Umbilical cord (tissue), 1 donor: ENCODE measurements at regions not wholly inside any gene's neighbourhood (a gene's known extent, or its start where the extent isn't known, plus 50 kb on each side); places are given as distances from the start of the nearest gene placed in this dataset.

ENCODE experiments used
- DNase-seq: peaks from one replicate; pipeline ENCODE4 v3.0.0-alpha.2; 2015; ENCODE audit warnings: low spot score

DNA sequence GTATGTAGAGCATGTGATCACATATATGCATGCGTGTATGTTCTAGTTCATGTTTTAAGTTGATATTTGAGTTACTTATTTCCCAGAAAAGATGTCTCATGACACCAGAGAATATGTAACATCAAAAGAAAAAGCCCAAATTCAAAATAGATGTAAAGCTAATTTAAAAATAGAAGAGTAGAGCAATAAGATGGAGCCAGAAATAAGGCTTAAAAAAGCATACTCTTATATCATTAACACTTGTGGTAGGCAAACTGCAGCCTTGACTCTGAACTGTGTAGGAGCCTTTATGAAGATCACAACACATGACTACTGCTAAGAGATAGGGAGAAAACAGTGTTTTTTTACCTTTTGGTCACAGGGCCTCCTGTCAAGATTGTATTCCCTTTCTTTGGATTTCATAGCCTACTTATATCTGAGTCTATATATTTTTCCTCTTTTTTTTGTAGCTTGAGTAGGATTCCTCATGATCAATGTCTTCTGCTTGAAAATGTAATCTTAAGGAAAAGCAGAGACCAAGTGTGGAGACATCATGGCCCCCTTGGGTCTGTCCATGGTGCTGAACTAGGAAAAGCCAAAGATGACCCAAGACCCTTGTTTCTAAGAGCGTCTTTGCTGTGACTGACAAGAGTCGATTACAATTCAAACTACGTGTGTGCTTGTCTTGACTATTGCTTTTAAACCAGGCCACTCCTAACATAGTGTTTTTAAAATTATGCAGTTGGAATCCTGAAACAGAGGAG, 390.4 kb downstream of the SHISA9 start:
- no peak for DNase-seq

DNA sequence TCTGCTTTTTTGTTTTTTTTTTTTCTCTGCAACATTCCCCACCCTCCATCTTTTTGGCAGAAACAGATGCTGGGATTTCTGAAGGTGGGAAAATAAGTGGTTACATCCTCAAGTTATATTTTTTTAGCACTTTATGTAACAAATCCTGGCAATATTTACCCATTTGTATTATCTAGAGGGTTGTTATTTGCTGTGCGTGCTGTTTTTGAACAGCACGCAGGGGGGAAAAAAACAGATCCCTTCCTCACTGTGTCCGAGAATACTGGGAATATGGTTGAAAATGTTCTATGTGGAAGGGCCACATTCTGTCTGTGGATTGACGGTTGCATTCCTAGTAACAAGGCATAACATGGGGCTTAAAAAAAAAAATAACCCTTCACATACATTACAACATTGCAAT, 394.8 kb downstream of the SHISA9 start:
- DNase-seq = no peak

DNA sequence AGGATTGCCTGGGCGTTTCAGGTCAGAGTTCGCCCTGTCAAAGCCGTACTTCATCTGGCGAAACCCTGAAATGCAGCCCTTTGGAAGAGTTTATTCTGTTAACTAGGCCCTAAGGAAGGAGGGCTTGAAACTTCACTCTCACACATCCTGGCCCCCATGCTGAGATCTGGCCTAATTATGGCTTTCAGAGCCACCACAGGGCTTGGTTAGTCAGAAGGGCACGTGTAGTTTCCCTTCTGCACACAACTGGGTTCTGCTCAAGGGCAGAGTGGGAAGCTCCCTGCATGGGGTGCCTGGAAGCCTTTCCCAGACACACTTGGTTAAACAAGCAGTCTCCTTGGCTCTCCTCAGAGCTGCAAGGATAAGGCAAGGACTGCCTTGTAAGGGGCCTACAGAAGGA, 397.3 kb downstream of the SHISA9 start:
- no peak for DNase-seq

DNA sequence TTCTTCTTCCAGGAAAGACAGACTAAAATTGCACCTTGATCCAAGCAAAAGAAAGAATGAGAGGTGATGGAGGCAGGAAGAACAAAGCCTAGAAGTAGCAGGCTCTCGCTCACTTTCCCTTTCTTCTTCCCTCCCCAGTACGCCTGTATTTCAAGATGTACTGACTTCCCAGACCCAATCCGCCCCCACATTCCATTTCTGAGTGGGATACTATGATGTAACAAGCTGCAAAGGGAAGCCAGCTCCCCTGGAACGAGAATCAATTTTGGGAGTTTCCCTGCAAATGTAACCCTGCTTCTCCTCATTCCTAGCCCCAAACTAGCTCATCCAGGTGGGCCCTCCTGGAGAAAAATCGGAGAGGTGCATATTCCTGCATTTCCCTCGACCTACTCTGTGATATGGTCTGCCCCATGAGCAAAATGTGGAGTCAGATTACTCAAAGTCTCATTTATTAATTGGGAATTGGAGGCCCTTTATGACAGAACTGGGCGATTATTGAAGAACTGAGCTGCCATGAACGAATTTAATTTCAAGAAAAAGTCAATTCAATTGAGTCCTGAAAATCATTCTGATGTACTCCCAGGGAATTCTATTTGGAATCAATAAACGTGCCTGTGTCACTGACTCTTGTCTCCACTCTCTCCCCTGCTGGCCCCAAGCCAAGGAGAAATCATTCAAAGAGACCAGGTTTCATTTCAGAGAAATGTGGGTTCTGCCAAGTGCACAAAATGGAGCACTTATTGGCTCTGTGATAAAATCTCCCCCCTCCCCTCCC, 398.9 kb downstream of the SHISA9 start:
- DNase-seq = no peak

DNA sequence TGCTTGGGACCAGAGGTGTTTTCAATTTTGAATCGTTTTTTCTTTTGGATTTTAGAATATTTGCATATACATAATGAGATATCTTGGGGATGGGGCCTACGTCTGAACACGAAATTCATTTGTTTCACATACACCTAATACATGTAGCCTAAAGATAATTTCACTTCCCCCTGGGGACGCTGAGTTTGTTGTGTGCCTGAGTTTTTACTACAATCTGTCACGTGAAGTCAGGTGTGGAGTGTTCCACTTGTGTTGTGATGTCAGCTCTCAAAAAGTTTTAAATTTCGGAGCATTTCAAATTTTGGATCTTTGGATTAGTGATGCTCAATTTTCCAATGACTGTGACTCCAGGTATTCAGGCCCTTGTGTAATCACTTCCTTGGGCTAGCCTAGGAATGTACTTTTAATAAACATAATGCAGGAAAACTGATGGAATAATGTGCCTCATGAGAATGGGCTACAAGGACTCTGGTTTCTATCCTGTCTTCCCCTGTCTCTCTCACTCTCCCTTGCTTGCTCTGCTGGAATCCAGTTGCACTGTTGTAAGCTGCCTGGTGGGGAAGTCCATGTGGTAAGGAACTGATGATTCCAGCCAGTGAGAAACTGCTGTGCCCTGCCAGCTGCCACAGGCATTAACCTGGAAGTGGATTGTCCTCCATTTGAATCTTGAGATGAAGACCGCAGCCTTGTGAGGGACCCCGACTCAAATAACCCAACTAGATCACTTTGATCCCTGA, 403.8 kb downstream of the SHISA9 start:
- DNase-seq = no peak

DNA sequence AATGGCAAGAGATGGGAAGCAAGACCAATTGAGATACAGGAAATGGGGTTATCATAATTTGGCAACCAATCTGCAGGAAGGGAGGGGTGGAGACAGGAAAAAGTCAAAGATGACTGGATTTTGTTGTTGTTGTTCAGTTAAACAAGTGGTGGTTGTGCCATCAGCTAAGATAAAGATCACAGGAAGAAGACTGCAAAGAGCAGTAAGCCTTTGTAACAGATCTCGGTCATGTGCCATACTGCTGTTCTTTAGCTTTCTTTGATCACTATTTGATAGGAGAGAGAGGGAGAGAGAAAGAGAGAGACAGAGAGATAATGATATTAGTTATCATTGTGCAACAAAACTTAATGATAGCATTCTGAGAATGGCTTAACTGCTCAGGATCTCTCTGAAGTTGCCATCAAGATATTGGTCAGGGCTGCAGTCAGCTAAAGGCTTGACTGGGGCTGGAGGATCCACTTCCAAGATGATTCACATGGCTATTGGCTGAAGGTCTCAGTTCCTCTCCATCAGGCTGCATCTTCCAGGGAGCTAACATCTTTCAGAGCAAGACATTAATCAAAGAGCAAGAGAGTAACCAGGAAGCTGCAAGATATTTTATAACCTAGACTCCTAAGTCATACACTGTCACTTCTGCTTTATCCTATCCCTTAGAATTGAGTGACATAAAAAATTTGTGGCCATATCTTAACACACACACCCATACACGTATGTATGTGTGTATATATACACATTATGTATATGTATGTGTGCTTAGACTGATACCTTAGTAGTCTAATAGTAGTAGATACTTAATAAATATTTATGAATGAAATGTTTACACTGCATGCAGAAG, 405.0 kb downstream of the SHISA9 start:
- DNase-seq = no peak

DNA sequence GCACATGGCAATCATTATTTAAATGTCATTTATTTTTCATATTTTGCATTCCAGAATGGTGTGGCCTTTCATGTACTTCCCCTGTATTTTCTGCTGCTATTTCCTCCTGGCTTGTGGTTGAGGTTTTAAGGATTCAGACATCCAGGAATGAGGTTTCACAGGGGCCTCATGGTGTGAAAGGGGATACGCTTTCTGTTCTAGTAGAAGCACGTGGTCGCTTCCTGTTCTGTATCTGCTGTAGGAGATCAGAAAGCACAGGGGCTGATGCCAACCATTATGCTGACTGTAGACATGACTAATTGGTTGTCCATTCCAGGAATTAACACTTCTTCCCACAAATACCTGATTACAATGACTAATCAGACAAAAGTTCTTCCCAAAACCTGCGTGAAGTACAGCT, 405.9 kb downstream of the SHISA9 start:
- DNase-seq = peak; percentile 8

DNA sequence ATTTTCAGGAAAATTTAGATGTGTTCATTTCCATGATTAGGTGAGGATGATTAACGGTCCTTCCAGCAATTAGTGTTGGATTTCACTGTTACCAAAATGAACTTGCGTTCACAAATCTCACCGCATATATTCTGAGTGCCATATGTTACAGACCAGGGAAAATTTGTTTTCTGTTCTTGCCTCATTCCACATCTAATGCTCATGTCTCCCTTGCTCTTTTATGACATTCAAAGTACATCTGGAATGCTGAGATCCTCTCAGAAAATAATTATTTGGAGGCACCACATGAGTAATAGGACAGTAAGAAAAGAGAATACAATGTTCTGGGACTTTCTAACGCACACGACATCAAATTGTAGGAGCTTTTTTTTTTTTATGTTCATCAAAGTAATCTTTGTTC, 406.5 kb downstream of the SHISA9 start:
- no peak for DNase-seq

DNA sequence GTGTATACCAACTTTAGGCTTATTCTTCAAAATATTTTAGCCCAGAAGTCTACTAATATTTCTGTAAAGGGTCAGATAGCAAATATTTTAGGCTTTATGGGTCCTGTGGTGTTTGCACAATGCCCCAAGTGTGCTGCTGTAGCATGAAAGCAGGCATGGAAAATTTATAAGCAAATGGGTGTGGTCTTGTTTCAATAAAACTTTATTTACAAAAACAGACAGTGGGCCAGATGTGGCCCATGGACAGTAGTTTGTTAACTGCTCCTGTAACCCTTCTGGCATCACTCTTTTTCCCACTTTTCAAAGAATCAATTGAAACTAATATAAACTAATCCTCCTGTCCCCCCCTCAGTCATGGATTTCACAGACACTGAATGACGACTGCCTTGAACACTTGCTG, 410.7 kb downstream of the SHISA9 start:
- no peak for DNase-seq

DNA sequence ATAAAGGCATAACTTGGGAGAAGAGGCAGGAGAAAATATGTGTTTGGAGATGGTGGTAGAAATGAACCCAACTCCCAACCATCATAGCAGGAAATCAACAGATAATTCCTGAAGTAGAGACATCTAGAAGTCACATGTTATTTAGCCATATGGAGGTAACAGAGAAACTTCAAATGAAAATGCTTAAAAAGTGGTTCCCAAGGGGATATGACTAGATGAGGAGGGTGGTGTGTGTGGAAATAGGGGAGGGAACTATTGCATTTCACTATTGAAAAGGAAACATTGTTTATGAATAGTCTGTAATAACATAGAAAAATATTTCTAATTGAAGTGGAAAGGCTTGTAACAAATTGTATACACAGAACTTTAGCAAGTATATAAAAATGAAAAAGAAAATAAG, 412.0 kb downstream of the SHISA9 start:
- DNase-seq = no peak

DNA sequence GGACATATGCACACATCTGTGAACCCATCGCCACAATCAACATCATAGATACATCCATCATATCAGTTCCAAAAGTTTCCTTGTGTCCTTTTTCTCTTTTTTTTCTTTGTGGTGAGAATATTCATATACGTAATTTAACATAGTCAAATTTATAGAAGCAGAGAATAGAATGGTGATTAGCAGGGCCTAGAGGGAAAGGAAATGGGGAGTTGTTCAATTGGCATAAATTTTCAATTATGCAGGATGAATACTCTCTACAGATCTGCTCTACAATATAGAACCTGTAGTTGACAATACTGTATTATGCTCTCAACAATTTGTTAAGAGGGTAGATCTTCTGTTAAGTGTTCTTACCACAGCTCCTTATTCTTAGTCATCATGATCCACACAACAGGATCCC, 413.2 kb downstream of the SHISA9 start:
- DNase-seq = no peak

DNA sequence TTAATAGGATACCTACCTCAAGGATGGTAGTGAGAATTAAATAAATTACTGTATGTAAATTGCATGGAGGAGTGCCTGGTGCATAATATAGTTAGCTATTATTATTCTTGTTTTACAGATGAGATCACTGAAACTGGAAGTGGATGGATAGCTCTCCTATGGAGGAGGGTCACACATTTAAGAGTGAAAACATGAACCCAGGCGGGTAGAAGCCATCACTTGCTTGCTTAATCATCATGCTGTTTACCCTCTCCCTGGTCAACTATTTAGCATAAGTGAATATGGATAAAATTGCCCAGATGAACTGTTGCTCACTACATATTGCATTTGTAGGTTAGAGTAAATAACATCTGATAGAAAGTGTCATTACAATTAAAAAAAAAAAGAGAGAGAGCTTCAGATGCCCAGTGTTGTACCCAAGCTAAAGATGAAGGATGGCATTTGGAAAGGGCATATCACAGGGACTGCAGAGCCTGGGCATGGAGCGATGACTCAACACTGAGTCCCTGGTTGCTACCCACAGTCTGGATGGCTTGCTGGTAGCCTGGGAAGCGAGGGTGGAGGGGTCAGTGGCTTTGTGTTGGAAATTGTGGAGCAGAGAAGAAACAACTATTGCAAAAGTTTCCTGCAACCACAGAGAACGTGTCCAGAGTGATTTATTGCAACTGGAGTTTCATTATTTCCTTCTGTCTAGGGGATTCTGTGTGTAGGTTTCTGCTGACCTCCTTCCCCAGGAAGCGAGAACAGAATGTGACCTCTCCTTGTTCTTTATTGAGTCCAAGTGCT, 414.4 kb downstream of the SHISA9 start:
- no peak for DNase-seq

DNA sequence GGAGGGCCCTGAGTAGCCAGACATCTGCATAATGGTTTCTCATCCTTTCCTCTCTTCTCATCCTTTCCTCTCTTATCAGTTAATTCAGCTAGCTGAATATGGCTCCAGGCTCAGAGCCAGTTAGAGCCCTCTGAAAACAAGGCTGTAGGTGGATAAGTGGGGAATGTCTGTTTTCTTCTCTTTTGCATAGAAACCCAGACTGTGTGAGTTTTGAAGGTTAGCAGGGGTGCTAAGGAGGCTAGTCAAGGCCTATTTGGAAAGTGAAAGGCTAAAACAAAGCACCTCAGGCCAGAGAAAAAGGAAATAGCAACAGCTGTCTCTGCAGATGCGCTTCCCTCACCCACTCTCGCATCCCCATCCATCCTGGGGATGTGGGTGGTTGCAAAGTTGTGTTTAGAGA, 420.9 kb downstream of the SHISA9 start:
- DNase-seq = peak; percentile 89

DNA sequence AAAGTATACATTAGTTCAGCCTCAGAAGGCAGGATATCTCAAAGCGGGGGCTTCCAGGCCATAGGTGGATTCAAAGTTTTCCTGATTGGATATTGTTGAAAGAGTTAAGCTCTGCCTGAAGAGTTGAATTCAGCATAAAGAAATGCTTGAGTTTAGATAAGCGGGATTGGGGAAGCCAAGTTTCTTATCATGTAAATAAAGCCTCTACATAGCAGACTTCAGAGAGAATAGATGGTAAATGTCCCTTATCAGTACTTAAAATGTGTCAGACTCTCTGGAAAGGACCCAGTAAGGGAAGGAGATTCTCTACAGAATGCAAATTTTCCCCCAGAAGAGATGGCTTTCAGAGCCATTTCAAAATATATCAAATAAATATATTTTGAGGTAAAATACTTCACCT, 423.5 kb downstream of the SHISA9 start:
- DNase-seq = peak; percentile 85

DNA sequence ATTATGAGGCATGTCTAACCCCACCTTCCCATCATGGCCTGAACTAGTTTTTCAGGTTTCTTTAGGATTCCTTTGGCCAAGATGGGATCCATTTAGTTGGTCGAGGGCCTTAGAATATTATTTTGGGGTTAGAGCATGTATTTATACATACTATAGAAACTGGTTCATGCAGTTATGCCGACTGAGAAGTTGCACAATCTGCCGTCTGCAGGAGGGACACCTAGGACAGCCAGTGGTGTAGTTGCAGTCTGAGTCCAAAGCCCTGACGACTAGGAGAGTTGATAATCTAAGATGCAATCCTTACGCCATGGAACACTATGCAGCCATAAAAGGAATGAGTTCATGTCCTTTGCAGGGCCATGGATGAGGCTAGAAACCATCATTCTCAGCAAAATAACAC, 424.0 kb downstream of the SHISA9 start:
- peak; percentile 17 for DNase-seq

DNA sequence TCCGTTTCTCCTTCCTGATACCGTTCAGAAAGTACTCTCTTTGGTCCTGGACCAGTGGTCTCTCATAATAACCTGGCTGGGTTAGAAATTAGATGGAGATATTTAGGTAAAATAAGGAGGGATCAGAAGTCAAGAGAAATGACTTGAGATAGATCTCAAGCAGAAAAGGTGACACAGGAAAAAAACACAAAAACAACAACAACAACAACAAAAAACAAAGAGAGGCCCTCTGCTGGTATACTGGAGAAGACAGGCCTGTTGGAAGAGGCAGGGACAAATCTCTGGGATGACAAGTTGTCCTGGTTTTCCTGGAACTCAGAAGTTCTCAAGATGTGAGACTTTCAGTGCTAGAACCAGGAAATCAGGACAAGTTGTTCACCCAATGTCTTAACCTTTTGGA, 430.5 kb downstream of the SHISA9 start:
- no peak for DNase-seq

DNA sequence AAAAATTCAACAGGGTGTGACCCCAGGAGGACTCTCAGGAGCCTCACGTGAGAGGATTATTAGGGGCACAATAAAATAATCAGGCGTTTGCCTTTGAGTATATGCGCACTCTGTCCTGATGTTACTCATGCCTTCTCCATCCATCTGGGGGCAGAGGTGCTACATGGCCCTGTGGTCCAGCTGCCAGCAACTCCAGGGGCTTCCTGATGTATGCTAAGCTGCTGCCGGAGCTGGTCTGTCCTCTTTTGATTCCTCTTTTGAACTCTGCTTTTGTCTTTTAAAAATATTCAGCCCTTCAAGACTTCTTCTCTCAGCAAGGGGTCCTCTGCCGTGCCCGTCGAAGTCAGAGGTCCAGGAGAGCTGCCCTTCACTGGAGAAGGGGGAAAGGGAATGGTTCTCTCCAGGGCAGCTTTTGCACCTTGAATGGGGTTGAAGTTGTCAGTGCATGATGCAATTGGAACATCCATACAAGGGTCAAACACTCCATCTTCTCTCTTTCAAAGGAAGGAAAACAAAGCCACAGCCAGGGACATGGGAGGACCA, 431.4 kb downstream of the SHISA9 start:
- no peak for DNase-seq

DNA sequence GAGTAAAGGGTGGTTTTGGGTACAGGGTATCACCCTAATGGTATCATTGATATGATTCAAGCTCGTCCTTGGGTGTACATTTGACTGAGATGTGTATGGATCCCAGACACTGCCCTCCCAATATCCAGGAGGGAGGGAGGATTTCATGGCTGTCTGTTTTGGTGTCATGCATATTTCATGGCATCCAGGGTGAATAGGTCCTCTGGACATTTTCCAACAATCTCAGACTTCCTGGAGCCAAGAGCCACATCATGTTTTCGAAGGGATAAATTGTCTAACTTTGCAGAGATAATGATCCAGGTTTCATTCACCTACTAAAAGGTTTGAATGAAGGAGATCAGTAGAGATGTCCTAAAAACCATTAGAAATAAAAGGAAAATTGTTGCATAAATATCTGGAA, 431.9 kb downstream of the SHISA9 start:
- no peak for DNase-seq

DNA sequence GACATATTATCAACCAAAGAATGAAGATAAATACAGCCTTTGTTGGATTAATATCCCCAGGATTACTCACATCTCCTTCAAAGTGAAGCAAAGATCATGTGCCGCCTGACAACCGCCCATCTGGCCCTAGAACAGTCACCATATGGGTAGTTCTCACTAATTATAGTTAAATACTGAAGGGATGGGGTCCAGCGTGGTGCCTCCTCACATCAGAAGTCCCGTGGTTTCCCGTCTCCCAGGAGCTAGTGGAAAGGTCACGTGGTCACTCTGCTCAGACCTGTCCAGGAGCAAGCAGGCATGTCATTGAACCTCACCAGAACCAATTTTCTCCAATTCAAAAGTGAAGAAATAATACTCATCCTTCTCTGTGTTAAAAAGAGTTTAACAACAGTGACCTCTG, 434.5 kb downstream of the SHISA9 start:
- DNase-seq = no peak

DNA sequence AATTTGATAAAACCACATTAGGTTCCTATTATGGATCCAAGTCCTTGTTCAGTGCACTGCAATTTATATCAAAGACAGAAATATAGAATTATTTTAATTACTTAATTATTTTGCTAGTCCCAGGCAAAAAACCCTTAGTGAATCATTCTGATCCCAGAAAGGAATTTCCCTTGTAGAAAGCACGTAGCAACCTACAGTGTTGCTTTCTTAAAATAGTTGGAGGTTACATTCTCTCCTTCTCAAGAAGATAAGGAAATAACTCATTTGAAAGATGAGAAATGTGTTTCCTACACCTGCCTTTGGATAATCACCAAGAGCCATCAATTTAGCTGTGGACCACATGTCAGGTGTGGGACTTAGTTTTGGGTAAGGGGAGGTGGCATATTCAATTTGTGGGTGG, 434.9 kb downstream of the SHISA9 start:
- DNase-seq = no peak
